AG10803 (cell line): ENCODE measurements at regions not wholly inside any gene's neighbourhood (a gene's known extent, or its start where the extent isn't known, plus 50 kb on each side); places are given as distances from the start of the nearest gene placed in this dataset.

Experiments
- DNase-seq: peaks from one replicate; pipeline ENCODE4 v3.0.0; 2010; ENCODE audit warnings: low read depth
- H3K4me3 ChIP-seq: 2 replicates; pipeline ENCODE4 v1.5.1; 2011; ENCODE audit warnings: mild to moderate bottlenecking, low read length, control low read depth
- TF ChIP-seq, protein P1 (sequence below): conservative IDR thresholded peaks from 2 replicates; pipeline ENCODE4 v1.5.1; 2011; ENCODE audit warnings: mild to moderate bottlenecking, low read length, control low read depth, inconsistent platforms

DNA sequence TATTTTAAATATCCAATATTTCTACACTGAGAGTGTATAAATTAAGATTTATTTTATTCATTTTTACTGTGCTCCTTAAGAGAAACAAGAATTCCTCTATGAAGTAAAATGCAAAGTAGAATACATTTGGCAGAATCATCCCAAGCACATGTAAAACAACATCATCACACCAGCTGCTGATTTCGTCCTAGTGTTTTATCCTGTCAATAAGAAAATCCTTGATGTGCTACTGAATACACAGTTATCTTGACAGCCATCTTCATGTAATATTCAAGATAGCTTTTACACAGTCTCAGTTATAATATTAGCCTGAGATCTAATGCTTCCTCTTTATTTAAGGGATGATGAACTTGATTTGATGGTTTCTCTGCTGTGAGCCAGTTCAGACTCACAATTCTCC lies 282.4 kb downstream of the MZT1 start:
- DNase-seq: no peak
- H3K4me3 ChIP-seq: no peak overlapping the region
- TF ChIP-seq, protein P1, sequence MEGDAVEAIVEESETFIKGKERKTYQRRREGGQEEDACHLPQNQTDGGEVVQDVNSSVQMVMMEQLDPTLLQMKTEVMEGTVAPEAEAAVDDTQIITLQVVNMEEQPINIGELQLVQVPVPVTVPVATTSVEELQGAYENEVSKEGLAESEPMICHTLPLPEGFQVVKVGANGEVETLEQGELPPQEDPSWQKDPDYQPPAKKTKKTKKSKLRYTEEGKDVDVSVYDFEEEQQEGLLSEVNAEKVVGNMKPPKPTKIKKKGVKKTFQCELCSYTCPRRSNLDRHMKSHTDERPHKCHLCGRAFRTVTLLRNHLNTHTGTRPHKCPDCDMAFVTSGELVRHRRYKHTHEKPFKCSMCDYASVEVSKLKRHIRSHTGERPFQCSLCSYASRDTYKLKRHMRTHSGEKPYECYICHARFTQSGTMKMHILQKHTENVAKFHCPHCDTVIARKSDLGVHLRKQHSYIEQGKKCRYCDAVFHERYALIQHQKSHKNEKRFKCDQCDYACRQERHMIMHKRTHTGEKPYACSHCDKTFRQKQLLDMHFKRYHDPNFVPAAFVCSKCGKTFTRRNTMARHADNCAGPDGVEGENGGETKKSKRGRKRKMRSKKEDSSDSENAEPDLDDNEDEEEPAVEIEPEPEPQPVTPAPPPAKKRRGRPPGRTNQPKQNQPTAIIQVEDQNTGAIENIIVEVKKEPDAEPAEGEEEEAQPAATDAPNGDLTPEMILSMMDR: no peak

DNA sequence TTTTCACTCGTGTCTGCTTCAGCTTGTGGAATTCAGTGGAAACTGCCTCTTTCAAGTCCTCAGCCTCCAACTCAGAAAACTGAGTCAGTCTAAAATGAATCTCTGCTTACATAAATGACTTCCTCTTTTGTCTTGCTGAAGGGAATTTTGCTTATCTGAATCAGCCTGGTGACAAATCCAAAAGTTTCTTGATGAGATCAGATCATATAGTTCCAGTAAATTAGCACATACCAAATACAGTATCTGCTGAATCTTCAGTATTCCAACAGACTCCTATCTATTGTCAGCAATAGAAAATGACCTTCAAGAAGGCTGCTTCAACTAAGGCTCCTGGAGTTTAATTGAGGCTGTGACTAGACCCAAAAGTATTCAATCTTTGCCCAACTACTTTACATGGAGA lies 290.0 kb downstream of the MZT1 start:
- TF ChIP-seq, protein P1: no peak
- no peak overlapping the region for H3K4me3 ChIP-seq
- DNase-seq: peak; percentile 46

DNA sequence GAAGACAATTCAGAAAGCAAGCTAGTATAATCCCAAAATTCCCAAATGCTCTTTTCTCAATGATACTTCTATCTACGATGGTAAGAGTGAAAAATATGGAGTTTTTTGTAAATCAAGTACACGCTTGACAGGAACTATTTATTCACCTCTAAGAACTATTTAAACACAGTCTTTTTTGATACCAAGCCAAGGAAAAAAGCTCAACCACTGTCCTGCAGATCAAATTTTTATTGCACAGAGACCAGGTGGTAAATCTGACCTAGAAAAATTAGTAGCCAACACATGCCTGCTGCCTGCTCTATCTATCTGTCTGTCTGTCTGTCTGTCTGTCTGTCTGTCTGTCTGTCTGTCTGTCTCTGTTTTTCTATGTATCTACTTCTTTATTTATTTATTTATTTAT lies 292.2 kb downstream of the MZT1 start:
- no peak for DNase-seq
- no peak overlapping the region for H3K4me3 ChIP-seq
- TF ChIP-seq, protein P1: no peak

DNA sequence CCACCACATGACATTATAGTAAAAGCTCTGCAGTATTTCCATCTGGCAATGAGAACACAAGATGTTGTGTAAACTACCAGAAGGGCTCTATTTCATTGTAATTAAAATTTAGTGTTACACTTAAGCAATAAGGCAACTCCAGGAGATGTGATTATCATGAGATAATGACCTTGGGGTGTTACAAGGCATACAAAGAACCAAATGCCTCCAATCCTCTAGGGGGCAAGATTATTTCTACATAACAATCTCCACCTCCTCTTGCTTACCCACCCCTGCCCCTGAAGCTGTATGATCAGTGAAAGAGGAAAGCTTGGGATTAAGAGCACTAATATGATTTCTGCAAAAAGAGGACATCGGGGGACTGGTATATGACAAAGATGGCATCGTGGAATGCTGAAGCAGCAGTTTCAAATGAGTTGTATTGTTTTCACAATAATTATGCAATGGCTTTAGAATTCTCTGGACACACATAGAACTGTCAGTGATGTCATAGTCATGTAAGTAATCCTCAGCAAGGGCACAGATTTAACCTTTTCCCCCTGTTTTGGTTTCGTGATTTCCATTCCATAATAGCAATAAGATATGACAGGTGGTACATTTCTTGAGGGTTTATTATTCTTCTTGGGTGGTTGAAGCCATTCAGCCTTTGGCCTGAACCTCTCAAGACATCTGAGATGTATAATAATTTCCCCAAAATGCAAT lies 295.3 kb downstream of the MZT1 start:
- H3K4me3 ChIP-seq: no peak overlapping the region
- DNase-seq: no peak
- TF ChIP-seq, protein P1: no peak

DNA sequence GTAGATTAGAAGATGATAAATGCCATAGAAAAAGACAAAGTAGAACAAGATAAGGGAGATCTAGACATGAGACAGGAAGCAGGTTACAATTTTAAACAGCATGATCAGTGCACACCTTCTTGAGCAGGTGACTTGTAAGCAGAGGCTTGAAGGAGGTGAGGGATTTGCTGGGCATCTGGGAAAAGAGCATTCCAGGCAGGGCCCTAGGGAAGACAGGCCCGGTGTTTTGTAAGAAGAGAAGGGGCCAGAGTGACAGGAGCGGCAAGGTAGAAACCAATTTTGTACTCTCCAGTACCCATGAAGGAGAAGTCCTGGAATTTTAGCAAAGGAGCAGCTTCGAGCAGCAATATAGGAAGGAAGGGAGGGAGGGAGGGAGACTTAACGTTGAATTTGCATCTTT lies 296.5 kb downstream of the MZT1 start:
- no peak for DNase-seq
- TF ChIP-seq, protein P1: no peak

DNA sequence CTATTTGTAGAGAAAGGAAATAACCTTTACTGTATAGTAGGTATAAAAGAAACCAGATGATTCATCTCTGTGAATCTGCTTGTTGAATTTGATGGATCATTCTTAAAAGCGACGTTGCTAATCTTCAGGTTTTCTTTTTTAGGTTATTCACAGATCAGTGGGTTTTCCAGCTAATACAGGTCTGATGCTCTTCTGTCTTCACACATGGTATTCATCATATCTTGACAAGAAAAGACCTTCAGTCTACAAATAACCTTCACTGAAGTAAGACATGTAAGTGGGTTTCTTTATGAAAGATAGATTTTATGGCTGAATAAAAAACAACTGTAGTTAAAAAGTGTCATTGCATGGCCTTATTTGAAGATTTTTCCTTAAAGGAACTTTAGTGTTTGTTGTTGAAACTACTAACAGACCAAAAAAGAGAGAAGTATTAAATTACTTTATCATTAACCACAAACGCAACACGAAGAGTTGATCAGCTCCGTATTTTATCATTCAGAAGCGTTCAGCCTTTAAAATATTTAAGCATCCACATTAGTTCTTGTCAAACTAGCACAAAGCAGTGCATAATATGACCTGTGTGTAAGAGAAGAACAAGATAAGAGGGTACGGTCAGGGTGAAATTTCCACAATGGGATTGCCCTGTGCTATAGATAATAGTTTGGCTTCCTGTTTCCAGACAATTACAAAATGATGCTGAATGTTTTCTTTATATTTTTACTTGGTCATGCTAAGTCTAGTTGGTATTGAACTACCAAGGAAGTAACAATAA lies 299.5 kb downstream of the MZT1 start:
- H3K4me3 ChIP-seq: no peak overlapping the region
- TF ChIP-seq, protein P1: no peak
- DNase-seq: no peak

More for the DNA sequence above, 296.5 kb downstream of the MZT1 start:
- H3K4me3 ChIP-seq: no peak overlapping the region

DNA sequence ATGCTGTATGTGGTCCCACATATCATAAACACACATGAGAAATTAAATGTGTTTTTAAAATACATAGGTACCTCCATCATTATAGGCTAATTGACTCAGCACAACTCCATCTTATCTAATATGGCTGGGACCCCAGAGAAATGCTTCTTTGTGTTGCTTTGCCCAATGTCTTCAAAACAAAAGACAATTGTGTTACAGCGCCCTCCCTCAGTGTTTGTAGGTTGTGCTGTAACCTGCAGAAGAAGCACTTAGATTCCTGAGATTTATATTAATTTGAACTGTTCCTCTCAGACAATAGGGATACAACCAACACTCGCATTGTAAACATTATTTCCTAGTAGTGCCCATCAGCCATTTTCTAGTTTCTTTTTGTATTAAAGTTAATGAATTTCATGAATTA lies 303.4 kb downstream of the MZT1 start:
- no peak overlapping the region for H3K4me3 ChIP-seq
- TF ChIP-seq, protein P1: no peak
- DNase-seq: no peak
